K562 (cell line): ENCODE measurements at regions not wholly inside any gene's neighbourhood (a gene's known extent, or its start where the extent isn't known, plus 50 kb on each side); places are given as distances from the start of the nearest gene placed in this dataset.

Source experiments
- ATAC-seq: fragments of 200-7000 bp; cut with Tn5 transposase; 3 replicates; pipeline ENCODE4 v1.9.1; 2020; ENCODE audit warnings: moderate library complexity
- BruUV-seq: library from RNA; stranded (reverse); fragments of 400-500 nt; replicated peaks from 2 replicates; lab custom pipeline; 2021; lab: Mats Ljungman, UMichigan
- CTCF ChIA-PET: fragments of 300-600 bp; formaldehyde crosslinking; extraction: SDS; loops from one replicate; lab custom pipeline; 2021; ENCODE audit warnings: low intra/inter-chr PET ratio; lab: Yijun Ruan, JAX
- POLR2A ChIA-PET: fragments of 300-600, 350-650 bp; sonication (Branson Sonifier 250); formaldehyde crosslinking; extraction: SDS; loops from one replicate; lab custom pipeline; 2021; ENCODE audit warnings: antibody characterized with exemption, inconsistent platforms; lab: Yijun Ruan, JAX
- DNase-seq, 4 experiments: peaks; one replicate each; pipeline versions ENCODE4 v3.0.0 to v3.0.0-alpha.2; 2011 to 2018; ENCODE audit warnings: low spot score in 3 of 4, mixed read lengths in 3 of 4; ENCODE audit errors: extremely low read depth in 1 of 4
- FAIRE-seq: peaks from 2 replicates; lab custom pipeline; 2011; peaks lifted over from hg19 to GRCh38; lab: Jason Lieb, UNC
- H2AFZ ChIP-seq: 2 replicates; pipeline ENCODE4 v1.6.0; 2011; ENCODE audit warnings: low read depth, low read length, control low read depth, inconsistent platforms
- H3K27ac ChIP-seq: fragments of 200-600 bp; 3 replicates; pipeline ENCODE4 v1.8.0; 2011; ENCODE audit warnings: low read depth, mild to moderate bottlenecking, control low read depth, inconsistent platforms, low read length, moderate library complexity, mixed read lengths; ENCODE audit errors: extremely low read depth
- H3K27me3 ChIP-seq, 2 experiments: fragments of 300-600 bp in 1 of 2; 2 replicates in 1 of 2; 3 replicates in 1 of 2; pipeline versions ENCODE4 v1.6.0 to v1.8.0; 2011; ENCODE audit warnings: inconsistent platforms in 2 of 2, low read length in 2 of 2, mild to moderate bottlenecking in 1 of 2, mixed read lengths in 1 of 2, moderate library complexity in 1 of 2; ENCODE audit not compliant: control insufficient read depth in 2 of 2, insufficient read depth in 2 of 2
- H3K36me3 ChIP-seq: fragments of 300-600 bp; 3 replicates; pipeline ENCODE4 v1.8.0; 2011; ENCODE audit warnings: mild to moderate bottlenecking, low read length, inconsistent platforms; ENCODE audit not compliant: control insufficient read depth, insufficient read depth
- H3K4me1 ChIP-seq, 2 experiments: fragments of 200-600 bp in 1 of 2; replicated peaks in 1 of 2; 2 replicates in 1 of 2; 3 replicates in 1 of 2; pipeline versions ENCODE4 v1.5.1 to v1.8.0; 2011; ENCODE audit warnings: inconsistent platforms in 2 of 2, low read length in 2 of 2, mild to moderate bottlenecking in 1 of 2, mixed read lengths in 1 of 2, moderate library complexity in 1 of 2; ENCODE audit not compliant: control insufficient read depth in 2 of 2, insufficient read depth in 2 of 2
- H3K4me2 ChIP-seq: 2 replicates; pipeline ENCODE4 v1.6.1; 2011; ENCODE audit warnings: low read length, control low read depth, inconsistent platforms, mixed read lengths; ENCODE audit not compliant: insufficient read depth
- H3K4me3 ChIP-seq: fragments of 200-600 bp; sonication (generic), shearing (Covaris generic); 2 replicates; pipeline ENCODE4 v1.5.1; 2016; ENCODE audit warnings: control low read depth, inconsistent platforms
- H3K79me2 ChIP-seq: fragments of 200-600 bp; 3 replicates; pipeline ENCODE4 v1.8.0; 2011; ENCODE audit warnings: low read length, inconsistent platforms; ENCODE audit not compliant: control insufficient read depth, insufficient read depth
- H3K9ac ChIP-seq, 2 experiments: 2 replicates each; pipeline versions ENCODE4 v1.6.0 to v1.6.1; 2011; ENCODE audit warnings: low read depth in 2 of 2, low read length in 2 of 2, control low read depth in 1 of 2, inconsistent platforms in 1 of 2, mild to moderate bottlenecking in 1 of 2, mixed read lengths in 1 of 2; ENCODE audit not compliant: insufficient read depth in 1 of 2
- H3K9me1 ChIP-seq: one replicate; pipeline ENCODE4 v1.6.0; 2011; ENCODE audit warnings: inconsistent platforms, mild to moderate bottlenecking, low read length, moderate library complexity; ENCODE audit not compliant: control insufficient read depth, insufficient read depth
- H3K9me3 ChIP-seq: replicated peaks from 2 replicates; pipeline ENCODE4 v1.5.1; 2011; ENCODE audit warnings: low read depth, low read length, inconsistent platforms; ENCODE audit not compliant: control insufficient read depth, insufficient read depth
- H4K20me1 ChIP-seq: replicated peaks from 2 replicates; pipeline ENCODE4 v1.6.1; 2011; ENCODE audit warnings: low read length, inconsistent platforms, mixed read lengths; ENCODE audit not compliant: control insufficient read depth, insufficient read depth
- ATF3 ChIP-seq, 2 experiments: fragments of 450-650 bp in 1 of 2; sonication (generic) in 1 of 2; formaldehyde crosslinking in 1 of 2; IDR thresholded peaks in 1 of 2; conservative IDR thresholded peaks in 1 of 2; 2 replicates each; pipeline versions ENCODE4 v1.6.1 to v1.8.1; 2016 to 2023; ENCODE audit warnings: mild to moderate bottlenecking in 2 of 2, moderate library complexity in 2 of 2, inconsistent platforms in 1 of 2, missing genetic modification reagents in 1 of 2
- ATF7 ChIP-seq: fragments of 450-650 bp; IDR thresholded peaks from 2 replicates; pipeline ENCODE4 v1.7.1; 2014; ENCODE audit warnings: mild to moderate bottlenecking, moderate library complexity
- ESRRA ChIP-seq: fragments of 450-650 bp; IDR thresholded peaks from 2 replicates; pipeline ENCODE4 v1.6.1; 2014; ENCODE audit warnings: low read depth, mild to moderate bottlenecking, moderate library complexity, borderline replicate concordance
- MTA2 ChIP-seq: fragments of 450-650 bp; IDR thresholded peaks from 2 replicates; pipeline ENCODE4 v1.6.1; 2016; ENCODE audit warnings: low read depth
- NELFE ChIP-seq: IDR thresholded peaks from 2 replicates; pipeline ENCODE4 v1.6.1; 2011; ENCODE audit warnings: mild to moderate bottlenecking; ENCODE audit not compliant: insufficient read depth, insufficient read length
- PHB2 ChIP-seq: fragments of 450-650 bp; IDR thresholded peaks from 2 replicates; pipeline ENCODE4 v1.6.1; 2017; ENCODE audit warnings: low read depth
- POLR3A ChIP-seq: IDR thresholded peaks from 2 replicates; pipeline ENCODE4 v1.6.1; 2011; ENCODE audit warnings: borderline replicate concordance, mild to moderate bottlenecking, moderate library complexity; ENCODE audit not compliant: insufficient read length, insufficient read depth; ENCODE audit errors: extremely low read depth
- RBBP5 ChIP-seq: fragments of 200-600 bp; sonication (generic); IDR thresholded peaks from 2 replicates; pipeline ENCODE4 v1.6.1; 2012; ENCODE audit warnings: borderline replicate concordance, mild to moderate bottlenecking, low read length, control low read depth, inconsistent platforms; ENCODE audit not compliant: insufficient read depth, poor library complexity, severe bottlenecking
- TCF7 ChIP-seq: sonication (generic); IDR thresholded peaks from 2 replicates; pipeline ENCODE4 v1.6.1; 2016; ENCODE audit warnings: antibody characterized with exemption, borderline replicate concordance
- ZNF644 ChIP-seq: fragments of 200-800 bp; sonication (Bioruptor generic); IDR thresholded peaks from 2 replicates; pipeline ENCODE4 v1.6.1; 2016; ENCODE audit warnings: low read depth, missing genetic modification characterization, missing compliant biosample characterization
- WGBS: fragments of 100-300 bp; shearing (Covaris generic); methylation state at CpG from one replicate; pipeline ENCODE4 v1.1.6; 2016; ENCODE audit warnings: low coverage, mixed read lengths; ENCODE audit not compliant: insufficient coverage; ENCODE audit errors: missing lambda C conversion rate; 5-methylcytosine and 5-hydroxymethylcytosine counted together
- in situ Hi-C: fragments of 300-500 bp; cut with MboI; formaldehyde crosslinking; loops from 4 replicates; pipeline ENCODE4 v1.15.0; 2018; ENCODE audit warnings: inconsistent platforms, mixed read lengths
- intact Hi-C: fragments of 100-400 bp; cut with micrococcal nuclease; formaldehyde crosslinking; loops from 2 replicates; pipeline ENCODE4 v1.14.2; 2022
- TF ChIP-seq, protein P1 (sequence below): sonication (generic); formaldehyde crosslinking; IDR thresholded peaks from 2 replicates; pipeline ENCODE4 v1.8.0; 2022; ENCODE audit warnings: mild to moderate bottlenecking, missing genetic modification reagents
- TF ChIP-seq, protein P2 (sequence below): fragments of 450-650 bp; IDR thresholded peaks from 2 replicates; pipeline ENCODE4 v1.6.1; 2016; ENCODE audit warnings: borderline replicate concordance
- TF ChIP-seq, protein P3 (sequence below): sonication (generic); formaldehyde crosslinking; IDR thresholded peaks from 2 replicates; pipeline ENCODE4 v1.8.0; 2022; ENCODE audit warnings: missing genetic modification reagents, mild to moderate bottlenecking, borderline replicate concordance

GRCh38 chr5:93057311-93057710 lies 523.7 kb downstream of the NR2F1-AS1 start (continued):
- TF ChIP-seq ATF3 (IDR thresholded peaks at IDR 0.05): no peak
- no peak for TF ChIP-seq ATF3 (CRISPR knock-in tag; conservative IDR thresholded peaks at IDR 0.05)
- TF ChIP-seq, protein P1, sequence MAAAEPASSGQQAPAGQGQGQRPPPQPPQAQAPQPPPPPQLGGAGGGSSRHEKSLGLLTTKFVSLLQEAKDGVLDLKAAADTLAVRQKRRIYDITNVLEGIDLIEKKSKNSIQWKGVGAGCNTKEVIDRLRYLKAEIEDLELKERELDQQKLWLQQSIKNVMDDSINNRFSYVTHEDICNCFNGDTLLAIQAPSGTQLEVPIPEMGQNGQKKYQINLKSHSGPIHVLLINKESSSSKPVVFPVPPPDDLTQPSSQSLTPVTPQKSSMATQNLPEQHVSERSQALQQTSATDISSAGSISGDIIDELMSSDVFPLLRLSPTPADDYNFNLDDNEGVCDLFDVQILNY (CRISPR knock-in tag): no peak
- TF ChIP-seq TCF7: no peak
- no peak for TF ChIP-seq POLR3A
- no peak for TF ChIP-seq PHB2
- TF ChIP-seq ESRRA: no peak
- no peak for TF ChIP-seq NELFE

GRCh38 chr5:93055971-93056370 lies 525.0 kb downstream of the NR2F1-AS1 start:
- Histone ChIP-seq H3K27ac (no peak overlapping the region), H3K27me3 (no peaks in the 10 kb centered on the region), H3K36me3 (no peaks in the 10 kb centered on the region), H2AFZ (no peak overlapping the region), H3K9me1 (no peaks in the 10 kb centered on the region), H3K9me3 (no peaks in the 10 kb centered on the region; the same call in 1 of the 2 replicates), H3K79me2 (no peaks in the 10 kb centered on the region), H4K20me1 (no peaks in the 10 kb centered on the region), H3K4me2 (no peak overlapping the region), H3K4me1 (no peaks in the 10 kb centered on the region), H3K4me3 (no peak overlapping the region), H3K9ac (no peak overlapping the region)
- BruUV-seq: no TSS peak
- WGBS: 4% methylated on average over 3 of the region's 3 CpGs
- in situ Hi-C loops: no loop called here
- CTCF ChIA-PET: no interaction called here
- intact Hi-C loops: no loop called here
- no peak for FAIRE-seq
- DNase-seq: no peak
- ATAC-seq: no peak
- POLR2A ChIA-PET: no interaction called here
- TF ChIP-seq, protein P2, sequence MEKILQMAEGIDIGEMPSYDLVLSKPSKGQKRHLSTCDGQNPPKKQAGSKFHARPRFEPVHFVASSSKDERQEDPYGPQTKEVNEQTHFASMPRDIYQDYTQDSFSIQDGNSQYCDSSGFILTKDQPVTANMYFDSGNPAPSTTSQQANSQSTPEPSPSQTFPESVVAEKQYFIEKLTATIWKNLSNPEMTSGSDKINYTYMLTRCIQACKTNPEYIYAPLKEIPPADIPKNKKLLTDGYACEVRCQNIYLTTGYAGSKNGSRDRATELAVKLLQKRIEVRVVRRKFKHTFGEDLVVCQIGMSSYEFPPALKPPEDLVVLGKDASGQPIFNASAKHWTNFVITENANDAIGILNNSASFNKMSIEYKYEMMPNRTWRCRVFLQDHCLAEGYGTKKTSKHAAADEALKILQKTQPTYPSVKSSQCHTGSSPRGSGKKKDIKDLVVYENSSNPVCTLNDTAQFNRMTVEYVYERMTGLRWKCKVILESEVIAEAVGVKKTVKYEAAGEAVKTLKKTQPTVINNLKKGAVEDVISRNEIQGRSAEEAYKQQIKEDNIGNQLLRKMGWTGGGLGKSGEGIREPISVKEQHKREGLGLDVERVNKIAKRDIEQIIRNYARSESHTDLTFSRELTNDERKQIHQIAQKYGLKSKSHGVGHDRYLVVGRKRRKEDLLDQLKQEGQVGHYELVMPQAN: no peak
- no peak for TF ChIP-seq MTA2
- no peak for TF ChIP-seq RBBP5
- TF ChIP-seq ZNF644 (tag): no peak
- TF ChIP-seq, protein P3, sequence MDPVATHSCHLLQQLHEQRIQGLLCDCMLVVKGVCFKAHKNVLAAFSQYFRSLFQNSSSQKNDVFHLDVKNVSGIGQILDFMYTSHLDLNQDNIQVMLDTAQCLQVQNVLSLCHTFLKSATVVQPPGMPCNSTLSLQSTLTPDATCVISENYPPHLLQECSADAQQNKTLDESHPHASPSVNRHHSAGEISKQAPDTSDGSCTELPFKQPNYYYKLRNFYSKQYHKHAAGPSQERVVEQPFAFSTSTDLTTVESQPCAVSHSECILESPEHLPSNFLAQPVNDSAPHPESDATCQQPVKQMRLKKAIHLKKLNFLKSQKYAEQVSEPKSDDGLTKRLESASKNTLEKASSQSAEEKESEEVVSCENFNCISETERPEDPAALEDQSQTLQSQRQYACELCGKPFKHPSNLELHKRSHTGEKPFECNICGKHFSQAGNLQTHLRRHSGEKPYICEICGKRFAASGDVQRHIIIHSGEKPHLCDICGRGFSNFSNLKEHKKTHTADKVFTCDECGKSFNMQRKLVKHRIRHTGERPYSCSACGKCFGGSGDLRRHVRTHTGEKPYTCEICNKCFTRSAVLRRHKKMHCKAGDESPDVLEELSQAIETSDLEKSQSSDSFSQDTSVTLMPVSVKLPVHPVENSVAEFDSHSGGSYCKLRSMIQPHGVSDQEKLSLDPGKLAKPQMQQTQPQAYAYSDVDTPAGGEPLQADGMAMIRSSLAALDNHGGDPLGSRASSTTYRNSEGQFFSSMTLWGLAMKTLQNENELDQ: no peak
- TF ChIP-seq ATF7: no peak
